ENCODE measurements at regions not wholly inside any gene's neighbourhood (a gene's known extent, or its start where the extent isn't known, plus 50 kb on each side); places are given as distances from the start of the nearest gene placed in this dataset.

GRCh38 chr14:58733451-58734208, 95.9 kb downstream of the DACT1 start:
- 0% methylated on average over 1 of the region's 1 CpG for WGBS (ENCODE audit: insufficient coverage, insufficient replicate concordance, low lambda C conversion rate, missing lambda C conversion rate)
- TF ChIP-seq ZSCAN29 (IDR thresholded peaks at IDR 0.05): no peak
- no peak for TF ChIP-seq FOS (IDR thresholded peaks at IDR 0.05; ENCODE audit: borderline replicate concordance, extremely low read depth, insufficient read length)
- TF ChIP-seq PML (IDR thresholded peaks at IDR 0.05; ENCODE audit: low read length): no peak
- no peak for TF ChIP-seq BRCA1 (IDR thresholded peaks at IDR 0.05; ENCODE audit: low read depth, low read length)
- TF ChIP-seq IKZF1 (conservative IDR thresholded peaks at IDR 0.05): peak; percentile 69
- no peak for TF ChIP-seq PKNOX1 (IDR thresholded peaks at IDR 0.05)
- no peak for TF ChIP-seq ATF3 (IDR thresholded peaks at IDR 0.05; ENCODE audit: borderline replicate concordance, extremely low read depth, low read depth, low read length)
- TF ChIP-seq PRDM15 (CRISPR knock-in tag; IDR thresholded peaks at IDR 0.05): no peak
- TF ChIP-seq MTA3 (IDR thresholded peaks at IDR 0.05; ENCODE audit: borderline replicate concordance, low read length): no peak
- TF ChIP-seq ZNF24 (IDR thresholded peaks at IDR 0.05): no peak
- no peak for TF ChIP-seq SUPT20H (IDR thresholded peaks at IDR 0.05; ENCODE audit: borderline replicate concordance, control insufficient read depth, low read depth, low read length)
- TF ChIP-seq IRF4 (IDR thresholded peaks at IDR 0.05; ENCODE audit: low read depth, low read length): no peak
- no peak for TF ChIP-seq CHD4 (IDR thresholded peaks at IDR 0.05)
- no peak for TF ChIP-seq NFIC (IDR thresholded peaks at IDR 0.05; ENCODE audit: low read depth, low read length)
- peak; percentile 49; the same call in 1 of the 2 replicates for TF ChIP-seq JUNB (IDR thresholded peaks at IDR 0.05)
- no peak for TF ChIP-seq E4F1 (IDR thresholded peaks at IDR 0.05; ENCODE audit: borderline replicate concordance, partially characterized antibody)
- TF ChIP-seq GATAD2B (conservative IDR thresholded peaks at IDR 0.05; ENCODE audit: low read depth): no peak

More at GRCh38 chr14:58733451-58734208, 95.9 kb downstream of the DACT1 start:
- Histone ChIP-seq H3K79me2 (ENCODE audit: control insufficient read depth, insufficient read depth, low read length) (no peaks in the 10 kb centered on the region), H3K4me1 (ENCODE audit: control insufficient read depth, insufficient read depth, low read length) (no peaks in the 10 kb centered on the region), H3K4me2 (ENCODE audit: control insufficient read depth, insufficient read depth) (no peak overlapping the region), H3K27ac (ENCODE audit: control insufficient read depth, insufficient read depth) (no peak overlapping the region), H4K20me1 (ENCODE audit: control insufficient read depth, insufficient read depth) (no peaks in the 10 kb centered on the region), H2AFZ (ENCODE audit: control insufficient read depth, low read depth, low read length) (no peak overlapping the region), H3K9ac (ENCODE audit: control insufficient read depth, insufficient read depth, low read length) (no peak overlapping the region), H3K9me3 (replicated peaks; ENCODE audit: control insufficient read depth, insufficient read depth, low read length) (no peaks in the 10 kb centered on the region), H3K4me3 (no peak overlapping the region), H3K27me3 (replicated peaks in 1 of 2; ENCODE audit: control insufficient read depth in 2 of 2, insufficient read depth in 2 of 2, low read length in 1 of 2) (no peaks in the 10 kb centered on the region), H3K36me3 (ENCODE audit: control insufficient read depth in 2 of 2, insufficient read depth in 2 of 2, low read length in 1 of 2) (no peaks in the 10 kb centered on the region)
- SMC1A ChIA-PET (ENCODE audit: uncharacterized antibody, unreplicated experiment): interaction anchor here (0.7 to 6.6 kb wide), 10 partner anchors 11 to 93 kb away, joined by 3 to 40 read pairs (median 4); no protein-coding TSS in a partner anchor
- ATAC-seq (peak; percentile 87), FAIRE-seq (no peak), DNase-seq (ENCODE audit: low read depth, low spot score) (peak; percentile 25)
- in situ Hi-C loops (cut with MboI) (no loop called here), intact Hi-C loops (cut with micrococcal nuclease; ENCODE audit: unreplicated experiment) (loop anchor here (2.0 to 5.0 kb wide), 2 partner anchors 63 to 91 kb away; no protein-coding TSS in a partner anchor)
- RAD21 ChIA-PET (ENCODE audit: unreplicated experiment): interaction anchor here (1.4 to 5.2 kb wide), 4 partner anchors 18 to 93 kb away, joined by 4 to 48 read pairs (median 8); no protein-coding TSS in a partner anchor
- BruUV-seq (replicated peaks): no TSS peak
- POLR2A ChIA-PET: interaction anchor here (1.1 to 1.6 kb wide), 2 partner anchors 10 to 13 kb away, joined by 3 to 8 read pairs; no protein-coding TSS in a partner anchor
- CTCF ChIA-PET: interaction anchor here (0.8 to 4.0 kb wide), 3 partner anchors 63 to 390 kb away, joined by 3 to 21 read pairs (median 3); no protein-coding TSS in a partner anchor

All from GM12878 (cell line).